ENCODE measurements at regions not wholly inside any gene's neighbourhood (a gene's known extent, or its start where the extent isn't known, plus 50 kb on each side); places are given as distances from the start of the nearest gene placed in this dataset.

DNA sequence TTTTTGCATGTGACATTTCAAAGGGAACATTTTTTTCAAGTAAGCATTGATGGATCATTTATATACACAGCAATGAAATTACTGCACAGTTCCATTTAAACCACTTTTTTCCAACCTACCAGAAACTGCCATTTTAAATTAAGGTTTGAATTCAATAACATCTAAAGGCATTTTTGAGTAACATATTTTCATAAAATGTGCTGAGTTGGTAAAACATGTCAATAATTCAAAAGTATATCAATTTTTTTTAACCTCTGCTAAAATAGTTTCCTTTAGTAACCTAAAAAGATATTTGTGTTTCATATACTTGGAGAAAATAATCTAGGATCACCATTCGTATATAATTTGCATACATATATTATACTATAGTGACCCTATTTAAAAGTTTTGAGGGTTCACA lies 355.1 kb upstream of the KCNMB2 start:
- no peak for TF ChIP-seq EZH2phosphoT487 (IDR thresholded peaks at IDR 0.05; ENCODE audit: borderline replicate concordance, low read length)
- TF ChIP-seq, protein P1, sequence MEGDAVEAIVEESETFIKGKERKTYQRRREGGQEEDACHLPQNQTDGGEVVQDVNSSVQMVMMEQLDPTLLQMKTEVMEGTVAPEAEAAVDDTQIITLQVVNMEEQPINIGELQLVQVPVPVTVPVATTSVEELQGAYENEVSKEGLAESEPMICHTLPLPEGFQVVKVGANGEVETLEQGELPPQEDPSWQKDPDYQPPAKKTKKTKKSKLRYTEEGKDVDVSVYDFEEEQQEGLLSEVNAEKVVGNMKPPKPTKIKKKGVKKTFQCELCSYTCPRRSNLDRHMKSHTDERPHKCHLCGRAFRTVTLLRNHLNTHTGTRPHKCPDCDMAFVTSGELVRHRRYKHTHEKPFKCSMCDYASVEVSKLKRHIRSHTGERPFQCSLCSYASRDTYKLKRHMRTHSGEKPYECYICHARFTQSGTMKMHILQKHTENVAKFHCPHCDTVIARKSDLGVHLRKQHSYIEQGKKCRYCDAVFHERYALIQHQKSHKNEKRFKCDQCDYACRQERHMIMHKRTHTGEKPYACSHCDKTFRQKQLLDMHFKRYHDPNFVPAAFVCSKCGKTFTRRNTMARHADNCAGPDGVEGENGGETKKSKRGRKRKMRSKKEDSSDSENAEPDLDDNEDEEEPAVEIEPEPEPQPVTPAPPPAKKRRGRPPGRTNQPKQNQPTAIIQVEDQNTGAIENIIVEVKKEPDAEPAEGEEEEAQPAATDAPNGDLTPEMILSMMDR (IDR thresholded peaks at IDR 0.05; ENCODE audit: low read depth, low read length, poor library complexity, severe bottlenecking) = no peak
